ENCODE measurements at regions not wholly inside any gene's neighbourhood (a gene's known extent, or its start where the extent isn't known, plus 50 kb on each side); places are given as distances from the start of the nearest gene placed in this dataset.

GRCh38 chr7:81272176-81272575 is 353.3 kb upstream of the SEMA3C start:
- H3K27me3 ChIP-seq, result no peaks in the 10 kb centered on the region
- H3K4me1 ChIP-seq, result no peaks in the 10 kb centered on the region
- H3K4me3 ChIP-seq, result no peak overlapping the region
- H3K27ac ChIP-seq, result no peak overlapping the region
- TF ChIP-seq CTCF (IDR thresholded peaks at IDR 0.05) (no peak), POLR2A (IDR thresholded peaks at IDR 0.05) (no peak)
- no peaks in the 10 kb centered on the region for H3K36me3 ChIP-seq
- no peaks in the 10 kb centered on the region for H3K9me3 ChIP-seq
- no peak for DNase-seq

- no peak overlapping the region for H3K27ac ChIP-seq
- no peaks in the 10 kb centered on the region for H3K27me3 ChIP-seq
- H3K9me3 ChIP-seq, result no peaks in the 10 kb centered on the region
- DNase-seq, result no peak
- H3K4me3 ChIP-seq, result no peak overlapping the region
- TF ChIP-seq CTCF (IDR thresholded peaks at IDR 0.05), result no peak
- TF ChIP-seq POLR2A (IDR thresholded peaks at IDR 0.05), result no peak
- no peaks in the 10 kb centered on the region for H3K4me1 ChIP-seq
- no peaks in the 10 kb centered on the region for H3K36me3 ChIP-seq
Observed at GRCh38 chr7:81268551-81268950, 349.7 kb upstream of the SEMA3C start.

- Histone ChIP-seq H3K27ac (no peak overlapping the region), H3K9me3 (no peaks in the 10 kb centered on the region), H3K27me3 (no peaks in the 10 kb centered on the region), H3K4me1 (no peaks in the 10 kb centered on the region), H3K36me3 (no peaks in the 10 kb centered on the region), H3K4me3 (no peak overlapping the region)
- no peak for DNase-seq
- TF ChIP-seq POLR2A (IDR thresholded peaks at IDR 0.05) (no peak), CTCF (IDR thresholded peaks at IDR 0.05) (no peak)
Observed at GRCh38 chr7:81267508-81267907, 348.7 kb upstream of the SEMA3C start.

- H3K27me3 ChIP-seq, result no peaks in the 10 kb centered on the region
- no peaks in the 10 kb centered on the region for H3K4me1 ChIP-seq
- H3K9me3 ChIP-seq, result no peaks in the 10 kb centered on the region
- TF ChIP-seq CTCF (IDR thresholded peaks at IDR 0.05) (no peak), POLR2A (IDR thresholded peaks at IDR 0.05) (no peak)
- H3K36me3 ChIP-seq, result no peaks in the 10 kb centered on the region
- no peak for DNase-seq
- no peak overlapping the region for H3K27ac ChIP-seq
- H3K4me3 ChIP-seq, result no peak overlapping the region
Observed at GRCh38 chr7:81264116-81264515, 345.3 kb upstream of the SEMA3C start.

GRCh38 chr7:81260152-81260551 is 341.3 kb upstream of the SEMA3C start:
- Histone ChIP-seq H3K36me3 (no peaks in the 10 kb centered on the region), H3K27ac (no peak overlapping the region), H3K27me3 (no peaks in the 10 kb centered on the region), H3K4me1 (no peaks in the 10 kb centered on the region), H3K9me3 (no peaks in the 10 kb centered on the region), H3K4me3 (no peak overlapping the region)
- TF ChIP-seq POLR2A (IDR thresholded peaks at IDR 0.05), result no peak
- TF ChIP-seq CTCF (IDR thresholded peaks at IDR 0.05), result no peak
- no peak for DNase-seq

GRCh38 chr7:81256991-81257390 is 338.1 kb upstream of the SEMA3C start:
- no peak overlapping the region for H3K4me3 ChIP-seq
- DNase-seq, result no peak
- TF ChIP-seq POLR2A (IDR thresholded peaks at IDR 0.05), result no peak
- no peak for TF ChIP-seq CTCF (IDR thresholded peaks at IDR 0.05)
- no peaks in the 10 kb centered on the region for H3K27me3 ChIP-seq
- no peak overlapping the region for H3K27ac ChIP-seq
- H3K4me1 ChIP-seq, result no peaks in the 10 kb centered on the region
- H3K36me3 ChIP-seq, result no peaks in the 10 kb centered on the region
- no peaks in the 10 kb centered on the region for H3K9me3 ChIP-seq
